CD4-positive, alpha-beta T cell (primary cell): ENCODE measurements at regions not wholly inside any gene's neighbourhood (a gene's known extent, or its start where the extent isn't known, plus 50 kb on each side); places are given as distances from the start of the nearest gene placed in this dataset.

Experiments
- ATAC-seq: fragments of 200-7000 bp; cut with Tn5 transposase; one replicate; pipeline ENCODE4 v1.10.0; 2022; ENCODE audit warnings: mild to moderate bottlenecking; ENCODE audit not compliant: poor library complexity
- CTCF ChIA-PET: fragments of 350-600 bp; sonication (Branson Sonifier 250); formaldehyde crosslinking; loops from one replicate; lab custom pipeline; 2021; ENCODE audit warnings: antibody characterized with exemption, inconsistent platforms; lab: Charles Lee
- POLR2A ChIA-PET: fragments of 350-600 bp; sonication (Branson Sonifier 250); formaldehyde crosslinking; loops from one replicate; lab custom pipeline; 2021; ENCODE audit warnings: antibody characterized with exemption, inconsistent platforms; lab: Charles Lee
- DNase-seq, 14 experiments: peaks; one replicate each; pipeline ENCODE4 v3.0.0-alpha.2; 2013 to 2020; ENCODE audit warnings: mixed read lengths in 2 of 14
- H3K27ac ChIP-seq, 2 donors: one replicate each; pipeline versions ENCODE4 v1.5.1 to v1.7.0; 2013; ENCODE audit warnings: low read length in 2 of 2, low read depth in 1 of 2, mild to moderate bottlenecking in 1 of 2
- H3K27me3 ChIP-seq, 2 experiments: 1 replicate in 1 of 2; 2 replicates in 1 of 2; pipeline versions ENCODE4 v1.6.1 to v1.7.0; 2013; ENCODE audit warnings: low read length in 2 of 2, control low read depth in 1 of 2, mild to moderate bottlenecking in 1 of 2, moderate library complexity in 1 of 2; ENCODE audit not compliant: insufficient read depth in 2 of 2, control insufficient read depth in 1 of 2
- H3K36me3 ChIP-seq: one replicate; pipeline ENCODE4 v1.6.1; 2013; ENCODE audit warnings: low read length, control low read depth; ENCODE audit not compliant: insufficient read depth
- H3K4me1 ChIP-seq: one replicate; pipeline ENCODE4 v1.6.1; 2013; ENCODE audit warnings: low read length, control low read depth; ENCODE audit not compliant: insufficient read depth
- H3K4me3 ChIP-seq: one replicate; pipeline ENCODE4 v1.5.1; 2013; ENCODE audit warnings: mild to moderate bottlenecking, low read length, moderate library complexity
- H3K9me3 ChIP-seq, 2 experiments: 1 replicate in 1 of 2; 2 replicates in 1 of 2; pipeline versions ENCODE4 v1.6.1 to v1.7.0; 2013; ENCODE audit warnings: low read length in 2 of 2, mild to moderate bottlenecking in 2 of 2, control low read depth in 1 of 2, moderate library complexity in 1 of 2; ENCODE audit not compliant: control insufficient read depth in 1 of 2, insufficient read depth in 1 of 2
- H3K27ac Mint-ChIP-seq: one replicate; pipeline ENCODE4 v1.8.0; 2020; ENCODE audit warnings: mixed read lengths
- H3K27me3 Mint-ChIP-seq: one replicate; pipeline ENCODE4 v1.8.0; 2021; ENCODE audit warnings: mixed read lengths
- H3K36me3 Mint-ChIP-seq: one replicate; pipeline ENCODE4 v1.8.0; 2021; ENCODE audit warnings: low read depth, mixed read lengths
- H3K4me1 Mint-ChIP-seq: one replicate; pipeline ENCODE4 v1.8.0; 2021; ENCODE audit warnings: low read depth, mixed read lengths
- H3K4me3 Mint-ChIP-seq: one replicate; pipeline ENCODE4 v1.8.0; 2020; ENCODE audit warnings: mild to moderate bottlenecking, mixed read lengths
- H3K9me3 Mint-ChIP-seq: one replicate; pipeline ENCODE4 v1.8.0; 2020; ENCODE audit warnings: mixed read lengths
- intact Hi-C, 2 experiments: fragments of 100-400 bp; cut with DNase I in 1 of 2; cut with micrococcal nuclease in 1 of 2; formaldehyde crosslinking; loops; one replicate each; pipeline versions ENCODE4 v1.15.1 to v1.9.0; 2023 to 2025; cut with DNase I, micrococcal nuclease
- TF ChIP-seq, protein P1 (sequence below): fragments of 200-600 bp; IDR thresholded peaks from one replicate; pipeline ENCODE4 v1.8.0; 2022; ENCODE audit warnings: antibody characterized with exemption, mild to moderate bottlenecking

DNA sequence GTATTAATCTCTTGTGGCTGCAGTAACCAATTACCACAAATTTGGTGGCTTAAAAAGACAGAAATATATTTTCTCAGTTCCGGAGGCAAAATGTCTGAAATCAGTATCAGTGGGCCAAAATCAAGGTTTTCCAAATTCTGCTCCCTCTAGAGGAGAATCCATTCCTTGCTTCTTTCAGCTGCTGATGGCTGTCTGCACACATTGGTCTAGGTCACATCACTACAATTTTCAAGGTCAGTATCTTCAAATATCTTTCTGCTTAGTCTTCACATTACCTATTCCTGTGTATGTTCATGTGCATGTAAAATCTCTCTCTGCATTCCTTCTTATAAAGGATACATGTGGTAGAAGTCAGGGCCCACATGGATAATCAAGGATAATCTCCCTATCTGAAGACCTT is 999.4 kb downstream of the KCNT2 start:
- Histone ChIP-seq H3K27me3 (no peaks in the 10 kb centered on the region), H3K36me3 (no peaks in the 10 kb centered on the region), H3K9me3 (peaks cover 0 to 8% of the 10 kb centered on the region in 2 experiments), H3K27ac (no peak overlapping the region), H3K4me3 (no peak overlapping the region), H3K4me1 (no peaks in the 10 kb centered on the region)
- peaks cover 5% of the 10 kb centered on the region for H3K9me3 Mint-ChIP-seq
- ChIA-PET CTCF (no interaction called here), POLR2A (no interaction called here)
- intact Hi-C loops: no loop called here
- no peaks in the 10 kb centered on the region for H3K36me3 Mint-ChIP-seq
- H3K27ac Mint-ChIP-seq: no peak overlapping the region
- H3K27me3 Mint-ChIP-seq: no peaks in the 10 kb centered on the region
- ATAC-seq (no peak), DNase-seq (no peak)
- no peak overlapping the region for H3K4me3 Mint-ChIP-seq
- TF ChIP-seq, protein P1, sequence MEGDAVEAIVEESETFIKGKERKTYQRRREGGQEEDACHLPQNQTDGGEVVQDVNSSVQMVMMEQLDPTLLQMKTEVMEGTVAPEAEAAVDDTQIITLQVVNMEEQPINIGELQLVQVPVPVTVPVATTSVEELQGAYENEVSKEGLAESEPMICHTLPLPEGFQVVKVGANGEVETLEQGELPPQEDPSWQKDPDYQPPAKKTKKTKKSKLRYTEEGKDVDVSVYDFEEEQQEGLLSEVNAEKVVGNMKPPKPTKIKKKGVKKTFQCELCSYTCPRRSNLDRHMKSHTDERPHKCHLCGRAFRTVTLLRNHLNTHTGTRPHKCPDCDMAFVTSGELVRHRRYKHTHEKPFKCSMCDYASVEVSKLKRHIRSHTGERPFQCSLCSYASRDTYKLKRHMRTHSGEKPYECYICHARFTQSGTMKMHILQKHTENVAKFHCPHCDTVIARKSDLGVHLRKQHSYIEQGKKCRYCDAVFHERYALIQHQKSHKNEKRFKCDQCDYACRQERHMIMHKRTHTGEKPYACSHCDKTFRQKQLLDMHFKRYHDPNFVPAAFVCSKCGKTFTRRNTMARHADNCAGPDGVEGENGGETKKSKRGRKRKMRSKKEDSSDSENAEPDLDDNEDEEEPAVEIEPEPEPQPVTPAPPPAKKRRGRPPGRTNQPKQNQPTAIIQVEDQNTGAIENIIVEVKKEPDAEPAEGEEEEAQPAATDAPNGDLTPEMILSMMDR: no peak
- H3K4me1 Mint-ChIP-seq: no peaks in the 10 kb centered on the region

DNA sequence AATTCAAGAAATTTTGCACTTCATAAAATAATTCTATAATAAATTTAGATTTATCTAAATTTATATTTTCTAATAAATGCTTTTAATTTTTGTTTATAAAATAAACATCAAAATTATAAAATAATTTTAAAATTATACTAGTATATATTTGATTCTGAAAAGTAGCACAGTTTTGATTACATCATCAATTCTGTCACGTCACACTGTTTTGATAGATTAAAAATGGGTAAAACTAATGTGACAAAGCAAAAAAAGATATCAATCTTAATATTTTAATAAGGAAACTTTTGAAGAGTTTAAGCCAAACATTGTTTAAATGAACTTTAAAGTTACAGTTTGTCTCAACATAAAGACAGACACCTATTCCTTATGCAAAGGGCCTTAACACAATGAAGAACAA is 1001.8 kb downstream of the KCNT2 start:
- Histone ChIP-seq H3K4me1 (no peaks in the 10 kb centered on the region), H3K27ac (no peak overlapping the region), H3K27me3 (no peaks in the 10 kb centered on the region), H3K9me3 (peaks cover 0 to 8% of the 10 kb centered on the region in 2 experiments), H3K36me3 (no peaks in the 10 kb centered on the region), H3K4me3 (no peak overlapping the region)
- H3K27ac Mint-ChIP-seq: no peak overlapping the region
- no peaks in the 10 kb centered on the region for H3K27me3 Mint-ChIP-seq
- DNase-seq: no peak
- no peaks in the 10 kb centered on the region for H3K4me1 Mint-ChIP-seq
- H3K36me3 Mint-ChIP-seq: no peaks in the 10 kb centered on the region
- TF ChIP-seq, protein P1: no peak
- ChIA-PET CTCF (no interaction called here), POLR2A (no interaction called here)
- intact Hi-C loops: no loop called here
- no peak overlapping the region for H3K4me3 Mint-ChIP-seq
- no peak for ATAC-seq
- peaks cover 8% of the 10 kb centered on the region for H3K9me3 Mint-ChIP-seq

DNA sequence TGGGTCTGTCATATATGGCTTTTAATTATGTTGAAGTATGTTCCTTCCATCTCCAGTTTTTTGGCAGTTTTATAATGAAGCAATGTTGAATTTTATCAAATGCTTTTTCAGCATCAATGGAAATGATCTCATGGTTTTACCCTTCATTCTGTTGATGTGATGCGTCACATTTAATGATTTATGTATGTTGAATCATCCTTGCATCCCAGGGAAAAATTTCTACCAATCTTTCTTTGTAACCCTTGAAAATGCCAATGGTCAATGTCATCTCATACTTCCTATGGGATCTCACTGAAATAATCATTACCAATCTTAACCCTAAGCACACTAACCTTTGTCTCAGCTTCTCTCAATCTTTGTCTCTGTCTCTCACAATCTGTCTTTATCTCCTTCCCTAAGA is 1004.0 kb downstream of the KCNT2 start:
- H3K27me3 Mint-ChIP-seq: no peaks in the 10 kb centered on the region
- Histone ChIP-seq H3K9me3 (peaks cover 0 to 1% of the 10 kb centered on the region in 2 experiments), H3K36me3 (no peaks in the 10 kb centered on the region), H3K27me3 (no peaks in the 10 kb centered on the region), H3K4me3 (no peak overlapping the region), H3K4me1 (no peaks in the 10 kb centered on the region), H3K27ac (no peak overlapping the region)
- no peaks in the 10 kb centered on the region for H3K36me3 Mint-ChIP-seq
- no peaks in the 10 kb centered on the region for H3K4me1 Mint-ChIP-seq
- no peak overlapping the region for H3K4me3 Mint-ChIP-seq
- POLR2A ChIA-PET: no interaction called here
- ATAC-seq (no peak), DNase-seq (no peak)
- CTCF ChIA-PET: no interaction called here
- intact Hi-C loops: no loop called here
- no peak overlapping the region for H3K27ac Mint-ChIP-seq
- TF ChIP-seq, protein P1: no peak
- H3K9me3 Mint-ChIP-seq: peaks cover 12% of the 10 kb centered on the region
